Aorta (tissue), 5 donors: ENCODE measurements at regions not wholly inside any gene's neighbourhood (a gene's known extent, or its start where the extent isn't known, plus 50 kb on each side); places are given as distances from the start of the nearest gene placed in this dataset.

Experiments used
- ATAC-seq: fragments of 200-7000 bp; cut with Tn5 transposase; one replicate; pipeline ENCODE4 v1.9.1; 2022; ENCODE audit warnings: moderate library complexity; ENCODE audit not compliant: low FRiP score
- DNase-seq, 2 donors: peaks; one replicate each; pipeline ENCODE4 v3.0.0-alpha.2; 2020
- H3K27ac ChIP-seq, 2 donors: one replicate each; pipeline ENCODE4 v1.5.1; 2013; ENCODE audit warnings: low read length in 2 of 2, mild to moderate bottlenecking in 2 of 2, moderate library complexity in 2 of 2, control low read depth in 1 of 2, inconsistent platforms in 1 of 2, low read depth in 1 of 2
- H3K27me3 ChIP-seq, 2 donors: one replicate each; pipeline ENCODE4 v1.6.1; 2013; ENCODE audit warnings: control low read depth in 1 of 2, low read length in 1 of 2, mild to moderate bottlenecking in 1 of 2, moderate library complexity in 1 of 2; ENCODE audit not compliant: insufficient read depth in 2 of 2, control insufficient read depth in 1 of 2
- H3K36me3 ChIP-seq, 2 donors: one replicate each; pipeline ENCODE4 v1.6.1; 2013; ENCODE audit warnings: control low read depth in 1 of 2, low read length in 1 of 2, mild to moderate bottlenecking in 1 of 2; ENCODE audit not compliant: insufficient read depth in 2 of 2, control insufficient read depth in 1 of 2
- H3K4me1 ChIP-seq, 2 donors: one replicate each; pipeline ENCODE4 v1.6.1; 2013; ENCODE audit warnings: low read length in 2 of 2, control low read depth in 1 of 2, mild to moderate bottlenecking in 1 of 2, moderate library complexity in 1 of 2; ENCODE audit not compliant: insufficient read depth in 2 of 2, control insufficient read depth in 1 of 2
- H3K4me3 ChIP-seq, 2 donors: one replicate each; pipeline ENCODE4 v1.5.1; 2013; ENCODE audit warnings: low read length in 2 of 2, control low read depth in 1 of 2, mild to moderate bottlenecking in 1 of 2
- H3K9me3 ChIP-seq: one replicate; pipeline ENCODE4 v1.6.1; 2013; ENCODE audit warnings: mild to moderate bottlenecking, low read length; ENCODE audit not compliant: control insufficient read depth
- WGBS, 2 donors: extraction: QIAGEN DNeasy Blood & Tissue Kit; methylation state at CpG; one replicate each; pipeline ENCODE4 v1.1.7; 2013; 5-methylcytosine and 5-hydroxymethylcytosine counted together
- intact Hi-C, 2 donors: fragments of 100-400 bp; cut with DNase I; formaldehyde crosslinking; loops; one replicate each; pipeline versions ENCODE4 v1.14.2 to v1.15.0; 2022
- donor health status: healthy with polysubstance abuse.
- donor health status: Bipolar disorder and iron deficiency.
- donor health status: DM: no; HTN: no; CAD: no.
- donor health status: DM: no; HTN: no; CAD: no.
- donor health status: DM: yes; HTN: yes; CAD: no.

DNA sequence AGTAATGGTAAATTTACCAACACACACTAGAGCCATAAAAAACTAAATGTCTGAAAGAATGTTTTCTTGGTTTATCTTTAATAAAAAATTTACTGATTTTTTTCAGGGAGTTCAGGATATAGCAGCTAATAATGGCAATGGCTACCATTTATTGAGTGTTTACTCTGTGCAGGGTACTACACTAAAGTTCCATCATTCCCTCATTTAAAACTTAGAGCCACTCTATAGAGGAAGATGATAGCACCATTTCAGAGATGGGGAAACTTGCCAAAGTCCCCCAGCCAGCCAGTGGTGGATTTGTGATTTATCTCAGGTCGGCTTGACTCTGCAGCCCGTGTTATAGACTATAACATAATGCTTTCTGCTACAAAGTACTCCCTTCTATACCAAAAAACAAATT, 86.6 kb downstream of the LSMEM1 start:
- no peak overlapping the region for H3K27ac ChIP-seq
- DNase-seq (no peak), ATAC-seq (no peak)
- intact Hi-C loops, result no loop called here
- no peaks in the 10 kb centered on the region for H3K9me3 ChIP-seq
- H3K4me1 ChIP-seq, result peaks cover 0 to 3% of the 10 kb centered on the region in 2 donors
- H3K36me3 ChIP-seq, result no peaks in the 10 kb centered on the region
- H3K27me3 ChIP-seq, result no peaks in the 10 kb centered on the region
- 82 to 90% methylated on average over 2 of the region's 2 CpGs for WGBS, 2 donors
- H3K4me3 ChIP-seq, result no peak overlapping the region

DNA sequence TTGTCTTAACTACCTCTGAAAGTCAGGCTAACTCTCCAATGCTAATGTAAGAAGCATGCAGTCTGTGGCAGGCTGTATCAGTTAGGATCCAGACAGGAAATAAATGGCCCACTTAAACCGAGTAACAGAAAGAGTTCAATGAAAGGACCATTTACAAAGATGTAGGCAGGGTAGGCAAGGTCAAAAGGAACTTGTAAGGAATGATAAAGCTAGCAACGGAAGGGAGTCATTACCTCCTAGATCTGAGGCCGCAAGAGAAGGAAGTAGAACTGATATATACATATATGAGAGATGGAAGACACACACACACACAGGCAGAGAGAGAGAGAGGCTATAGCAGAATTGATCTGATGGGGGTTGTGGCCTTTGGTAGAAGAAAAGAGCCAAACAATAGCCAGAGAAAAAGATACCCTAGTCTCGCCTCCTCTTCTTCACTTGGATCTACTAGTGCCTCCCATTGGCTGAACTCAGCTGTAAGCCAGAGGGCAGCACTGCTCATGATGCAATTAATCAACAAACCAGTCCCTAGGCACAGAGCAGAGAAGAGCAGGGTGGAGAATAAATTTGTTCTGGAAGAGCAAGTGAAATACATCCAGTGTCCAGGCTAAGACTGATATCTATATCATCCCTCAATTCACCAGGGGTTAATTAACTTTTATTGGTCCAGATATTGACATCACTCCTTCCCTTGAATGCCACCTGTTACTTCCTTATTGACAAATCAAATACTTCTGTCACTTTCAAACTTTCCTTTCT, 91.2 kb downstream of the LSMEM1 start:
- no peak overlapping the region for H3K4me3 ChIP-seq
- H3K36me3 ChIP-seq, result no peaks in the 10 kb centered on the region
- no peak overlapping the region for H3K27ac ChIP-seq
- DNase-seq (no peak), ATAC-seq (no peak)
- no peaks in the 10 kb centered on the region for H3K27me3 ChIP-seq
- WGBS, 2 donors, result 74 to 76% methylated on average over 4 of the region's 4 CpGs
- H3K9me3 ChIP-seq, result no peaks in the 10 kb centered on the region
- H3K4me1 ChIP-seq, result no peaks in the 10 kb centered on the region
- intact Hi-C loops, result no loop called here

DNA sequence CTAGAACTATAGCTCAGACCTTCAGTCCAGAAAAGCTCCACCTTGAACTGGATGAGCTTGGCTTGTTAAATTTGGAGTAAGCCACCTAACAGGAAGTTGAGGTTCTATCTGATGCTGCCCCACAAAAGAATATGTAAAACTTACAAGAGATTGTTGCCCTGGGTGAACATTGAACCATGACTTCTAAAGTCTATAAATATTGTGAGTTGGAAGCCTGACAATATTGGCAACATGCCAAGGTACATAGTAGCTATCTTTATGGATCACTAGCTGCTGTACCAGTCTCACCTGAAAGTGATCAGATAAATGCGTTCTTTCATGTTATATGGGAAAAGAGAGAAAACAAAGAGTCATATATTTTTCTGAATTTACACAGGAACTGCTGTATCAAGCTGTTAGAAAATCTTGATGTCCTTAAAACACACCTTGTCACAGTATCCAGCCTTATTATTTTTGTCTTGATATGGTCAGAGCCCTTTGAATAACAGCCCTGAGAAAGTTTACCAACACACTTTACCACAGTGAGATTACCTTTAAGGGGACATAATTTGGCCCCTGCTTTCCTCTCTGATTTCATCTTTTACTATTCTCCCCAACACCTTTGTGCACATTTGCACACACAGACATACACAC, 92.0 kb downstream of the LSMEM1 start:
- Histone ChIP-seq H3K27ac (no peak overlapping the region), H3K36me3 (no peaks in the 10 kb centered on the region), H3K27me3 (no peaks in the 10 kb centered on the region), H3K9me3 (no peaks in the 10 kb centered on the region), H3K4me1 (no peaks in the 10 kb centered on the region), H3K4me3 (no peak overlapping the region)
- DNase-seq (no peak), ATAC-seq (no peak)
- intact Hi-C loops, result no loop called here
- 27 to 40% methylated on average over 1 of the region's 1 CpG for WGBS, 2 donors

DNA sequence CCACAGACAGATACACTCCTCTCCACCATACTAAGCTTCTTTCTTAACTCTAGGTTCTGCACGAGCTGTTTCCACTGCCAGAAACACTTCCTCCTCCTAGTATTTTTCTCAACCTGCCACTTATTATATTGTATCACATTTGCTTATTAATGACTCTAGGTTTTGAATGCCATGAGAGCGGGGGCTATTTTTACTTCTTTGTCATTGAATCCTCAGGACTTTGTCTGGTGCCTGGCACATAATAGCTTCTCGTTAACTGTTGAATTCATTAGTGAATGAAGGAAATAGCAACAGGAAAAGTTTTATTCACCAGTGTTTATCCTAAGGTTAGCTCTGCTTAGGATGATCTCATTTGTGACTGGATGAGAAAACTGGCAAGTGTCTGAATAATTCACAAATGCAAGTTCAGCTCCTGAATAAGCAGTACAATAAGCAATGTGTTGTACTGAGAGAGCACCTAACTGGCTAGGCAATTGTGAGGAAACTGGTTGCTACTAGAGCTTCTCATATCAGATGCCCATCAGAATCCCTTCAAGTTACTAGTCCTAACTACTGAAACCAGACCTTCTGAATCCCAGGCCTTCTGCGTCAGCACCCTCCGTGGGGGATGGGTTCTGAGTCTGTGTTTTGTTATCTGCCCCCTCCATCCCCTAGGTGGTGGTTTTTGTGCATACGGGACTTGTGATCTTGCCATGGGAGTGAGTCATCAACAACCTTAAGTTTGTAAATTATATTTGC, 92.7 kb downstream of the LSMEM1 start:
- no peak for DNase-seq
- Histone ChIP-seq H3K27me3 (no peaks in the 10 kb centered on the region), H3K36me3 (no peaks in the 10 kb centered on the region), H3K27ac (no peak overlapping the region), H3K9me3 (no peaks in the 10 kb centered on the region), H3K4me3 (no peak overlapping the region), H3K4me1 (no peaks in the 10 kb centered on the region)
- 62 to 65% methylated on average over 6 of the region's 6 CpGs for WGBS, 2 donors
- intact Hi-C loops, result no loop called here
- no peak for ATAC-seq

DNA sequence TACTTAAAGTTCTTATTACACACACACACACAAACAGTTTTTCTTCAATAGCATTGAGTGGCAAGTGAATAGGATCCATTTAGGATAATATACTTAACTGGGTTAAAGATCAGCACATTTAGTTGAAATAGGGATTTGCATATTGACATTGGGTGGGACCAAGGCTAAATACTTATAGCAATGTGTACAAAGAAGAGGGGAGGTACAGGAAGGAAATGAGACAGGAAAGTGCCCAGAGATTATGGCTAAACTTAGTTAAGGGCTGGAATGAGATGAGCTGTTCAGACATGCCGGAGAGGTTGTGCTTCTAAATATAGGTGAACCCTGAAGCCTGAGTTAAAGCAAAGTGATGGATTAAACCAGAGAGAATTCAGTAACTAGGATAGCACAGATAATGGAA, 95.1 kb downstream of the LSMEM1 start:
- no peak for ATAC-seq
- intact Hi-C loops, result no loop called here
- H3K9me3 ChIP-seq, result peaks cover 2% of the 10 kb centered on the region
- WGBS, 2 donors, result 41 to 57% methylated on average over 1 of the region's 1 CpG
- no peaks in the 10 kb centered on the region for H3K4me1 ChIP-seq
- H3K27ac ChIP-seq, result no peak overlapping the region
- no peak overlapping the region for H3K4me3 ChIP-seq
- H3K27me3 ChIP-seq, result no peaks in the 10 kb centered on the region
- no peaks in the 10 kb centered on the region for H3K36me3 ChIP-seq
- DNase-seq, result no peak

DNA sequence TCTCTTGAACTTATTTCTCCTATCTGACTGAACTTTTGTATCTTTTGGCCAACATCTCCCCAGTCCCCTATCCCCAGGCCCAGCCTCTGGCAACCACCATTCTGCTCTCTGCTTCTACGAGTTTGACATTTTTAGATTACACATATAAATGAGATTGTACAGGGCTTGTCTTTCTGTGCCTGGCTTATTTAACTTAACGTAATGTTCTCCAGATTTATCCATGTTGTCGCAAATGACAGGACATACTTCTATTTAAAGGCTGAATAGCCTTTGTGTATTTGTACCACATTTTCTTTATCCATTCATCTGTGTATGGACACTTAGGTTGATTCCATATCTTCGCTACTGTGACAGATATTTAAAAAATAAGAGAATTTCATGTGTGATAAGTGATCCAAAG, 98.6 kb downstream of the LSMEM1 start:
- H3K27me3 ChIP-seq, result no peaks in the 10 kb centered on the region
- no peak overlapping the region for H3K27ac ChIP-seq
- ATAC-seq (no peak), DNase-seq (no peak)
- H3K9me3 ChIP-seq, result peaks cover 2% of the 10 kb centered on the region
- no peak overlapping the region for H3K4me3 ChIP-seq
- H3K36me3 ChIP-seq, result no peaks in the 10 kb centered on the region
- 37 to 39% methylated on average over 4 of the region's 4 CpGs for WGBS, 2 donors
- intact Hi-C loops, result no loop called here
- no peaks in the 10 kb centered on the region for H3K4me1 ChIP-seq

DNA sequence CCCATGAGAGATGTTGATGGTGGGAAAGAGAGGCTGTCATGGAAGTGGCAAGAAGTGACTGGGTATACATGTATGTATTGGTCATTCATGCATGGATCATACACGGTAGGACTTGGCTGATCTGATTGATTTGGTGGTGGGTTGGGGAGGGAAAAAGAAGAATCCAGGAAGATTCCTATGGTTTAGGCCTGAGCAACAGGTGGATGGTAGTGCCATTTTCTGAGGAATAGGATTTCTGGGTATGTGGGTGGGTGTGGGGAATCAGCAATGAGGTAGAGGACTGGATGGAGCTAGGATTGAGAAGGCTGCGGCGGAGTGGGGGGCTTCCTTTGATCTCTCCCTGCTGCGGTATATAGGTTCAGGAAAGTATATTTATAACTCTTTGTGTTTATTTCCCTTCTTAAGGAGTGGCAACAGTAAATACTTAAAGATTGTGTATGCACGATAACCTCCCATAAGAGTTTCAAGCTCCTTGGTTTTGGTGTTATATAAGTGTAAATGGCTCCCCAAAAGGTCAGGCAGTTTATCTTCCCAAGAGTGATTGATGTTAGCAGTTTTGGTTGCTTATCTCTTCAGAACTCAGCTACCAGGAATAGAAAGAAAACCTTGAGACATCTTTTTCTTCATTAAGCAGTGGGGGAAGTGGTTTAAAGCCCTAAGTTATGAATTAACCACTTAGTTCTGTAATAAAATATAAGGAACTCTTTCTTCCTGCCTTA, 100.1 kb downstream of the LSMEM1 start:
- H3K4me3 ChIP-seq, result no peak overlapping the region
- H3K36me3 ChIP-seq, result no peaks in the 10 kb centered on the region
- peaks cover 2% of the 10 kb centered on the region for H3K9me3 ChIP-seq
- H3K27ac ChIP-seq, result no peak overlapping the region
- intact Hi-C loops, result no loop called here
- H3K27me3 ChIP-seq, result peaks cover 0 to 1% of the 10 kb centered on the region in 2 donors
- no peaks in the 10 kb centered on the region for H3K4me1 ChIP-seq
- ATAC-seq (no peak), DNase-seq (no peak)
- WGBS, 2 donors, result 95 to 98% methylated on average over 5 of the region's 5 CpGs

DNA sequence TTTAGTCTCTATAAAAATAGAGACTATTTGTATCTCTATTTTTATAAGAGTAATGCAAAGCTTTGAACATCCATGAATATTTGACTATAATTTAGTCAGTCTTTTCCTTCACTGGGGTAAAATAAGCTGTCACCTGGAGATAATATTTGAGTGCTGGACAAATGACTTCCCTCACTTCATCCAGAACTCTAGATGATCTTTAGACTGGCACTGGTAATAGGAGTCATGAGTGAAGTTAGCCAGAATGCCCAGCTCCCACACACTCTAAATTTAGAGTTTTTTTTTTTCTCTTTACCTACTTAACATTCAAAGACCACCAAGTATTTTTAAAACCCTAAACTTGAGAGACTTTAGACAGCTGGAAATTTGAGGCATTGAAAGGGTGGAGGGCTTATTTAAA, 100.7 kb downstream of the LSMEM1 start:
- no peak for ATAC-seq
- intact Hi-C loops, result no loop called here
- H3K4me3 ChIP-seq, result no peak overlapping the region

More for the DNA sequence above, 100.7 kb downstream of the LSMEM1 start:
- peaks cover 2% of the 10 kb centered on the region for H3K9me3 ChIP-seq
- no peak overlapping the region for H3K27ac ChIP-seq
- no peaks in the 10 kb centered on the region for H3K4me1 ChIP-seq
- H3K27me3 ChIP-seq, result peaks cover 0 to 2% of the 10 kb centered on the region in 2 donors
- no peak for DNase-seq
- H3K36me3 ChIP-seq, result no peaks in the 10 kb centered on the region
